ENCODE measurements at regions not wholly inside any gene's neighbourhood (a gene's known extent, or its start where the extent isn't known, plus 50 kb on each side); places are given as distances from the start of the nearest gene placed in this dataset.

GRCh38 chr9:78383130-78383529 lies 86.2 kb downstream of the PSAT1 start:
- TF ChIP-seq CTCF (conservative IDR thresholded peaks at IDR 0.05), result no peak
- TF ChIP-seq ZFX (IDR thresholded peaks at IDR 0.05), result no peak
- no peak overlapping the region for H3K27ac ChIP-seq

- TF ChIP-seq CTCF (conservative IDR thresholded peaks at IDR 0.05) (no peak), ZFX (IDR thresholded peaks at IDR 0.05) (no peak)
- H3K27ac ChIP-seq, result no peak overlapping the region
These were observed 89.4 kb downstream of the PSAT1 start for GRCh38 chr9:78386348-78386747.

GRCh38 chr9:78386773-78387172 lies 89.8 kb downstream of the PSAT1 start:
- no peak overlapping the region for H3K27ac ChIP-seq
- TF ChIP-seq CTCF (conservative IDR thresholded peaks at IDR 0.05) (no peak), ZFX (IDR thresholded peaks at IDR 0.05) (no peak)

GRCh38 chr9:78393340-78393739 lies 96.4 kb downstream of the PSAT1 start:
- H3K27ac ChIP-seq, result no peak overlapping the region
- TF ChIP-seq CTCF (conservative IDR thresholded peaks at IDR 0.05), result no peak

GRCh38 chr9:78393932-78394331 lies 97.0 kb downstream of the PSAT1 start:
- TF ChIP-seq ZFX (IDR thresholded peaks at IDR 0.05), result no peak
- no peak for TF ChIP-seq CTCF (conservative IDR thresholded peaks at IDR 0.05)
- H3K27ac ChIP-seq, result no peak overlapping the region

GRCh38 chr9:78396087-78396486 lies 99.2 kb downstream of the PSAT1 start:
- TF ChIP-seq ZFX (IDR thresholded peaks at IDR 0.05) (no peak), CTCF (conservative IDR thresholded peaks at IDR 0.05) (no peak)
- H3K27ac ChIP-seq, result no peak overlapping the region

GRCh38 chr9:78397045-78397444 lies 100.1 kb downstream of the PSAT1 start:
- no peak overlapping the region for H3K27ac ChIP-seq
- TF ChIP-seq ZFX (IDR thresholded peaks at IDR 0.05), result no peak

- TF ChIP-seq ZFX (IDR thresholded peaks at IDR 0.05), result no peak
- TF ChIP-seq CTCF (conservative IDR thresholded peaks at IDR 0.05), result no peak
- no peak overlapping the region for H3K27ac ChIP-seq
These were observed 100.5 kb downstream of the PSAT1 start for GRCh38 chr9:78397454-78397853.
